ENCODE measurements at regions not wholly inside any gene's neighbourhood (a gene's known extent, or its start where the extent isn't known, plus 50 kb on each side); places are given as distances from the start of the nearest gene placed in this dataset.

DNA sequence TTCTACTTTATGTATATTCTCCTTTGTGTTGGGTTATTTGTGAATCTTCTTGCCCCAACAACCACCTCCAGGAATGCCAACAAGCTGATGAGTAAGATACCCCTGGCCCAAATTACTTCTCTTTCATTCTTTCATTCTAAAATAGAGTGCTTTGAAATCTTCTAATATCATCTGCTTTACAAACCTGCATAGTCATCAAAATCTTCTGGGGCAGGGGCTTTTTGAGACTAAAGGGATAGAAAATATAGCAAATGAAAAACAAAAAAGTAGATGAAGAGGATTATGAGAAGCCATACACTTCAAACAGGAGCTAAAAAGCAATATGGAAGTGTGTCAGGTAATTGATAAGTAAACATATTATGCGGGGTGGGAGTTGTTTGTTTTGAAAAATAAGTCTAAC, 150.7 kb upstream of the SOX4 start:
- TF ChIP-seq, protein P1, sequence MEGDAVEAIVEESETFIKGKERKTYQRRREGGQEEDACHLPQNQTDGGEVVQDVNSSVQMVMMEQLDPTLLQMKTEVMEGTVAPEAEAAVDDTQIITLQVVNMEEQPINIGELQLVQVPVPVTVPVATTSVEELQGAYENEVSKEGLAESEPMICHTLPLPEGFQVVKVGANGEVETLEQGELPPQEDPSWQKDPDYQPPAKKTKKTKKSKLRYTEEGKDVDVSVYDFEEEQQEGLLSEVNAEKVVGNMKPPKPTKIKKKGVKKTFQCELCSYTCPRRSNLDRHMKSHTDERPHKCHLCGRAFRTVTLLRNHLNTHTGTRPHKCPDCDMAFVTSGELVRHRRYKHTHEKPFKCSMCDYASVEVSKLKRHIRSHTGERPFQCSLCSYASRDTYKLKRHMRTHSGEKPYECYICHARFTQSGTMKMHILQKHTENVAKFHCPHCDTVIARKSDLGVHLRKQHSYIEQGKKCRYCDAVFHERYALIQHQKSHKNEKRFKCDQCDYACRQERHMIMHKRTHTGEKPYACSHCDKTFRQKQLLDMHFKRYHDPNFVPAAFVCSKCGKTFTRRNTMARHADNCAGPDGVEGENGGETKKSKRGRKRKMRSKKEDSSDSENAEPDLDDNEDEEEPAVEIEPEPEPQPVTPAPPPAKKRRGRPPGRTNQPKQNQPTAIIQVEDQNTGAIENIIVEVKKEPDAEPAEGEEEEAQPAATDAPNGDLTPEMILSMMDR (conservative IDR thresholded peaks at IDR 0.05; ENCODE audit: low read depth, low read length): no peak
- TF ChIP-seq EZH2 (IDR thresholded peaks at IDR 0.05; ENCODE audit: low read length, unreplicated experiment) (no peak), EZH2phosphoT487 (IDR thresholded peaks at IDR 0.05; ENCODE audit: borderline replicate concordance, low read length) (no peak)
